ENCODE measurements at regions not wholly inside any gene's neighbourhood (a gene's known extent, or its start where the extent isn't known, plus 50 kb on each side); places are given as distances from the start of the nearest gene placed in this dataset.

- CTCF ChIA-PET = no interaction called here
- DNase-seq (ENCODE audit: low spot score) = no peak
Observed at GRCh38 chr3:99544786-99545281, 93.6 kb upstream of the COL8A1 start.

GRCh38 chr3:99543796-99544195 lies 94.6 kb upstream of the COL8A1 start:
- CTCF ChIA-PET = no interaction called here
- TF ChIP-seq, protein P1, sequence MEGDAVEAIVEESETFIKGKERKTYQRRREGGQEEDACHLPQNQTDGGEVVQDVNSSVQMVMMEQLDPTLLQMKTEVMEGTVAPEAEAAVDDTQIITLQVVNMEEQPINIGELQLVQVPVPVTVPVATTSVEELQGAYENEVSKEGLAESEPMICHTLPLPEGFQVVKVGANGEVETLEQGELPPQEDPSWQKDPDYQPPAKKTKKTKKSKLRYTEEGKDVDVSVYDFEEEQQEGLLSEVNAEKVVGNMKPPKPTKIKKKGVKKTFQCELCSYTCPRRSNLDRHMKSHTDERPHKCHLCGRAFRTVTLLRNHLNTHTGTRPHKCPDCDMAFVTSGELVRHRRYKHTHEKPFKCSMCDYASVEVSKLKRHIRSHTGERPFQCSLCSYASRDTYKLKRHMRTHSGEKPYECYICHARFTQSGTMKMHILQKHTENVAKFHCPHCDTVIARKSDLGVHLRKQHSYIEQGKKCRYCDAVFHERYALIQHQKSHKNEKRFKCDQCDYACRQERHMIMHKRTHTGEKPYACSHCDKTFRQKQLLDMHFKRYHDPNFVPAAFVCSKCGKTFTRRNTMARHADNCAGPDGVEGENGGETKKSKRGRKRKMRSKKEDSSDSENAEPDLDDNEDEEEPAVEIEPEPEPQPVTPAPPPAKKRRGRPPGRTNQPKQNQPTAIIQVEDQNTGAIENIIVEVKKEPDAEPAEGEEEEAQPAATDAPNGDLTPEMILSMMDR (conservative IDR thresholded peaks at IDR 0.05; ENCODE audit: low read depth) = no peak
- POLR2A ChIA-PET (ENCODE audit: low non-redundant PET) = no interaction called here

More at GRCh38 chr3:99544786-99545281, 93.6 kb upstream of the COL8A1 start:
- POLR2A ChIA-PET (ENCODE audit: low non-redundant PET) = no interaction called here
- TF ChIP-seq, protein P1 (conservative IDR thresholded peaks at IDR 0.05; ENCODE audit: low read depth) = no peak
- no peak overlapping the region for H3K27ac ChIP-seq

GRCh38 chr3:99542767-99543518 lies 95.5 kb upstream of the COL8A1 start:
- TF ChIP-seq, protein P1 (conservative IDR thresholded peaks at IDR 0.05; ENCODE audit: low read depth) = no peak
- ChIA-PET CTCF (no interaction called here), POLR2A (ENCODE audit: low non-redundant PET) (no interaction called here)
- H3K27ac ChIP-seq = no peak overlapping the region
- DNase-seq (ENCODE audit: low spot score) = peak; percentile 58

More at GRCh38 chr3:99543796-99544195, 94.6 kb upstream of the COL8A1 start:
- no peak for DNase-seq (ENCODE audit: low spot score)
- no peak overlapping the region; the same call in 1 of the 2 replicates for H3K27ac ChIP-seq

- TF ChIP-seq, protein P1 (conservative IDR thresholded peaks at IDR 0.05; ENCODE audit: low read depth) = no peak
- ChIA-PET POLR2A (ENCODE audit: low non-redundant PET) (no interaction called here), CTCF (no interaction called here)
- no peak for DNase-seq (ENCODE audit: low spot score)
- H3K27ac ChIP-seq = no peak overlapping the region
Observed at GRCh38 chr3:99541181-99541580, 97.2 kb upstream of the COL8A1 start.

DNA sequence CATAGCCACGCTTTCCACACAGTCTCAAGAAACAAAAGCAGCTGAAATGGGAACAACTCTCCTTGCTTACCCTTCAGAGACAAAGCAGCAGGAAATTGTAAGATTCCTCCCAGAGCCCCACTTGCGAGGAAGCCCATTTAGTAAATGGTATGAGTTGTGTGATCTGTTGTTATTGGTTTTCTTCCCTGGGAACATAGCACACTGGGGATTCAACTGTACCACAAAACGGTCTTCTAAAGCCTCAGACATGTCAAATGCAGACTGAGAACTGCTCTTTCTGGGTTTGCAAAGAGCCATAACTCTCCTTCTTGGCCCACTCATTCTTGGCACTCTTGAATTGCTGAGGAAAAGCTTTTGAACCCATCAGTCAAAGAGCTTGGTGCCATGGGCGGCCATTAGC lies 101.0 kb upstream of the COL8A1 start:
- POLR2A ChIA-PET (ENCODE audit: low non-redundant PET) = no interaction called here
- DNase-seq (ENCODE audit: low spot score) = no peak
- TF ChIP-seq, protein P1 (conservative IDR thresholded peaks at IDR 0.05; ENCODE audit: low read depth) = no peak
- CTCF ChIA-PET = no interaction called here
- no peak overlapping the region for H3K27ac ChIP-seq

DNA sequence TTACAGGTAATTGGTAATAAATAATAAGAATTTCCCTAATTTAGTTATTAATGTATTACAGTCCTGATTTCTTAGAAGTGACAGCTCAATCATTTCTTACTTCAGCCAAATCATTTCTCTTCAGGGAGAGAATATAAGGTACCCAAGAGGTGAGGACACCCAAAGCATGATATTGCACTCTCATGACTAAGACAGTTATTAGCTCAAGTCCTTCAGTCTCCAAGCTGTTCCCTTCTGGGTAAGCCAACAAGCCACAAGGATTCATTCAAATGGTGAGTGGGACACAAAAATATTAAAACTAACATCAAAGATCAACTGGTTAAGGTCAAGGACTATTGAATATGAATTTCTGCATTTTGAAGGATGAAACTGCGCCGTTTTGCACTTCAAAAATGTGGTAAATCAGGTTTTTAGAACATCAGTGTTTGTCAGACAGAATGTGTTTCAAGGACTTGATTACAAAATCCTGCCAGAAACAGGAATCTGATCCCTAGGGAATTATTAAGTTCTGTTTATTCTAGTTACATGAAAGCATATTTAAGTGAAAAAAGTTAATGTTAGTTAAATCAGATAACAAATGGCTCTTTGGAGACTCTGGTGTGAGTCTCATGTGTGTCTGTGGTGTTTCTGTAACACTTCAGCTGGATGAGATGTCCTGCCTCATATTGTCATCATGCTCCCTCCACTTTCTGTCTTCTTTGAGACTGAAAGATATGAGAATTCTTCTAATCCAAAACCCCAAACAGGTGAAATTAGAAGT lies 101.7 kb upstream of the COL8A1 start:
- ChIA-PET CTCF (no interaction called here), POLR2A (ENCODE audit: low non-redundant PET) (no interaction called here)
- DNase-seq (ENCODE audit: low spot score) = no peak
- TF ChIP-seq, protein P1 (conservative IDR thresholded peaks at IDR 0.05; ENCODE audit: low read depth) = no peak
- H3K27ac ChIP-seq = no peak overlapping the region

Data from RWPE1 (cell line).